Psoas muscle (tissue), 7 donors: ENCODE measurements at regions not wholly inside any gene's neighbourhood (a gene's known extent, or its start where the extent isn't known, plus 50 kb on each side); places are given as distances from the start of the nearest gene placed in this dataset.

Experiments used
- ATAC-seq, 4 donors: fragments of 200-7000 bp; cut with Tn5 transposase; one replicate each; pipeline ENCODE4 v1.9.1; 2020; ENCODE audit warnings: moderate library complexity in 3 of 4, mild to moderate bottlenecking in 2 of 4
- DNase-seq, 2 donors: peaks; one replicate each; pipeline ENCODE4 v3.0.0-alpha.2; 2020
- H3K27ac ChIP-seq: fragments of 200-600 bp; one replicate; pipeline ENCODE4 v1.8.0; 2022
- H3K27me3 ChIP-seq, 3 donors: fragments of 200-600 bp in 1 of 3; one replicate each; pipeline versions ENCODE4 v1.6.1 to v1.8.0; 2013 to 2022; ENCODE audit warnings: low read length in 2 of 3, mild to moderate bottlenecking in 2 of 3, moderate library complexity in 1 of 3; ENCODE audit not compliant: insufficient read depth in 3 of 3
- H3K36me3 ChIP-seq, 2 donors: fragments of 200-600 bp in 1 of 2; one replicate each; pipeline versions ENCODE4 v1.6.1 to v1.8.0; 2013 to 2022; ENCODE audit warnings: low read depth in 1 of 2, mild to moderate bottlenecking in 1 of 2, moderate library complexity in 1 of 2; ENCODE audit not compliant: insufficient read depth in 1 of 2
- H3K4me1 ChIP-seq: fragments of 200-600 bp; one replicate; pipeline ENCODE4 v1.8.0; 2022
- H3K4me3 ChIP-seq: fragments of 200-600 bp; one replicate; pipeline ENCODE4 v1.8.0; 2022; ENCODE audit warnings: mild to moderate bottlenecking
- H3K9me3 ChIP-seq: fragments of 200-600 bp; one replicate; pipeline ENCODE4 v1.8.0; 2022
- CTCF ChIP-seq: fragments of 200-600 bp; IDR thresholded peaks from one replicate; pipeline ENCODE4 v1.8.0; 2022; ENCODE audit warnings: antibody characterized with exemption
- WGBS, 3 donors: extraction: QIAGEN DNeasy Blood & Tissue Kit; methylation state at CpG; one replicate each; pipeline versions ENCODE4 v1.1.6 to v1.1.7; 2013; 5-methylcytosine and 5-hydroxymethylcytosine counted together
- intact Hi-C, 2 donors: fragments of 100-400 bp; cut with DNase I; formaldehyde crosslinking; loops; one replicate each; pipeline versions ENCODE4 v1.11.0 to v1.14.2; 2022
- donor health status: healthy with polysubstance abuse.
- donor health status: DM: no; HTN: no; CAD: no; lungs with moderate emphysema.
- donor health status: Bipolar disorder and iron deficiency.
- donor health status: healthy.
- donor health status: DM: yes; HTN: yes; CAD: no.
- donor health status: DM: no; HTN: no; CAD: no.
- donor health status: DM: yes; HTN: yes; CAD: no.

GRCh38 chr17:52824542-52824941 is 666.0 kb upstream of the CA10 start:
- no peaks in the 10 kb centered on the region for H3K36me3 ChIP-seq
- no peak for DNase-seq
- intact Hi-C loops = no loop called here

GRCh38 chr17:52823155-52823554 is 664.6 kb upstream of the CA10 start:
- intact Hi-C loops = no loop called here
- no peak for DNase-seq
- Histone ChIP-seq H3K4me3 (no peak overlapping the region), H3K27me3 (no peaks in the 10 kb centered on the region), H3K9me3 (no peaks in the 10 kb centered on the region), H3K27ac (no peak overlapping the region), H3K4me1 (peaks cover 3% of the 10 kb centered on the region), H3K36me3 (no peaks in the 10 kb centered on the region)
- ATAC-seq = no peak
- no peak for TF ChIP-seq CTCF

More at GRCh38 chr17:52824542-52824941, 666.0 kb upstream of the CA10 start:
- Histone ChIP-seq H3K4me1 (peaks cover 3% of the 10 kb centered on the region), H3K27me3 (no peaks in the 10 kb centered on the region), H3K9me3 (no peaks in the 10 kb centered on the region), H3K27ac (no peak overlapping the region), H3K4me3 (no peak overlapping the region)
- WGBS, 3 donors = 68 to 70% (median 70%) methylated on average over 3 of the region's 3 CpGs
- no peak for TF ChIP-seq CTCF
- no peak for ATAC-seq

GRCh38 chr17:52790359-52790955 is 631.9 kb upstream of the CA10 start:
- no peak for DNase-seq
- intact Hi-C loops = no loop called here
- H3K4me1 ChIP-seq = no peaks in the 10 kb centered on the region

DNA sequence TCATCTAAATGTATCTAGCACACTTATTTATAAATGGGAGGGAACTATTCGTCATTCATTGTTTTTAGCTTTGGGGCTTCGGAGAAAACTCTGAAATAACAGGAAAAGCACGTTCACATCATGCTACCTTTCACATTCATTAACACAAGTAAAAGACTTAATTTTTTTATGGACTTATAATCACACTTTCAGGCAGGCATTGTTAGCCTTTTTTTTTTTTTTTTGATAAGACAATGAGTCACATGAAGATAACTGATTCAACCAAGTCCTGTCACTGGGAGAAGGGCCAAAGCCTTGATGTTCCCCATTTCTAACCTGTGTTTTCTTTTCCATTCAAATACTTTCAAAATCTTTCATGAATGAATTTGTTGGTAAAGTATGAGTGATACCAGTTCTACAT is 631.3 kb upstream of the CA10 start:
- intact Hi-C loops = no loop called here
- ATAC-seq = no peak
- 51 to 62% (median 54%) methylated on average over 3 of the region's 3 CpGs for WGBS, 3 donors

More at GRCh38 chr17:52790359-52790955, 631.9 kb upstream of the CA10 start:
- TF ChIP-seq CTCF = no peak
- Histone ChIP-seq H3K27ac (no peak overlapping the region), H3K4me3 (no peak overlapping the region), H3K9me3 (no peaks in the 10 kb centered on the region), H3K36me3 (no peaks in the 10 kb centered on the region), H3K27me3 (no peaks in the 10 kb centered on the region)
- WGBS, 3 donors = 41 to 52% (median 41%) methylated on average over 7 of the region's 7 CpGs
- no peak for ATAC-seq

More for the DNA sequence above, 631.3 kb upstream of the CA10 start:
- TF ChIP-seq CTCF = no peak
- Histone ChIP-seq H3K27ac (no peak overlapping the region), H3K36me3 (no peaks in the 10 kb centered on the region), H3K4me3 (no peak overlapping the region), H3K9me3 (no peaks in the 10 kb centered on the region), H3K27me3 (no peaks in the 10 kb centered on the region), H3K4me1 (no peaks in the 10 kb centered on the region)
- no peak for DNase-seq
